PFSK-1 (cell line): ENCODE measurements at regions not wholly inside any gene's neighbourhood (a gene's known extent, or its start where the extent isn't known, plus 50 kb on each side); places are given as distances from the start of the nearest gene placed in this dataset.

Experiments used
- FOXP2 ChIP-seq: optimal IDR thresholded peaks from 2 replicates; pipeline ENCODE3; 2011; ENCODE audit warnings: borderline replicate concordance, control low read depth, inconsistent platforms; ENCODE audit not compliant: insufficient read depth; ENCODE audit errors: extremely low read length, extremely low read depth
- POLR2AphosphoS5 ChIP-seq: IDR thresholded peaks from 2 replicates; pipeline ENCODE4 v1.6.1; 2012; ENCODE audit warnings: low read depth, mild to moderate bottlenecking, control low read depth, low read length, moderate library complexity
- REST ChIP-seq, 2 experiments: IDR thresholded peaks; 2 replicates each; pipeline versions ENCODE4 v1.6.1 to v1.8.0; 2011 to 2012; ENCODE audit warnings: low read depth in 2 of 2, low read length in 2 of 2, control low read depth in 1 of 2, inconsistent platforms in 1 of 2, mild to moderate bottlenecking in 1 of 2, moderate library complexity in 1 of 2; ENCODE audit not compliant: insufficient read depth in 1 of 2
- SIN3A ChIP-seq: IDR thresholded peaks from 2 replicates; pipeline ENCODE4 v1.6.1; 2012; ENCODE audit warnings: mild to moderate bottlenecking, low read length, moderate library complexity, borderline replicate concordance; ENCODE audit not compliant: insufficient read depth
- TAF1 ChIP-seq: IDR thresholded peaks from 2 replicates; pipeline ENCODE4 v1.6.1; 2012; ENCODE audit warnings: low read length, control low read depth, borderline replicate concordance; ENCODE audit not compliant: insufficient read depth

- TF ChIP-seq REST (IDR thresholded peaks at IDR 0.05; ENCODE audit: insufficient read depth in 1 of 2, low read depth in 2 of 2, low read length in 2 of 2) (no peak), TAF1 (no peak), POLR2AphosphoS5 (no peak), FOXP2 (no peak), SIN3A (no peak)
Observed at GRCh38 chr16:73725156-73725555, 571.5 kb upstream of the PSMD7 start.
